K562 (cell line): ENCODE measurements at regions not wholly inside any gene's neighbourhood (a gene's known extent, or its start where the extent isn't known, plus 50 kb on each side); places are given as distances from the start of the nearest gene placed in this dataset.

Experiments
- ATAC-seq: fragments of 200-7000 bp; cut with Tn5 transposase; 3 replicates; pipeline ENCODE4 v1.9.1; 2020; ENCODE audit warnings: moderate library complexity
- BruUV-seq: library from RNA; stranded (reverse); fragments of 400-500 nt; replicated peaks from 2 replicates; lab custom pipeline; 2021; lab: Mats Ljungman, UMichigan
- CTCF ChIA-PET: fragments of 300-600 bp; formaldehyde crosslinking; extraction: SDS; loops from one replicate; lab custom pipeline; 2021; ENCODE audit warnings: low intra/inter-chr PET ratio; lab: Yijun Ruan, JAX
- POLR2A ChIA-PET: fragments of 300-600, 350-650 bp; sonication (Branson Sonifier 250); formaldehyde crosslinking; extraction: SDS; loops from one replicate; lab custom pipeline; 2021; ENCODE audit warnings: antibody characterized with exemption, inconsistent platforms; lab: Yijun Ruan, JAX
- DNase-seq, 4 experiments: peaks; one replicate each; pipeline versions ENCODE4 v3.0.0 to v3.0.0-alpha.2; 2011 to 2018; ENCODE audit warnings: low spot score in 3 of 4, mixed read lengths in 3 of 4; ENCODE audit errors: extremely low read depth in 1 of 4
- FAIRE-seq: peaks from 2 replicates; lab custom pipeline; 2011; peaks lifted over from hg19 to GRCh38; lab: Jason Lieb, UNC
- H2AFZ ChIP-seq: 2 replicates; pipeline ENCODE4 v1.6.0; 2011; ENCODE audit warnings: low read depth, low read length, control low read depth, inconsistent platforms
- H3K27ac ChIP-seq: fragments of 200-600 bp; 3 replicates; pipeline ENCODE4 v1.8.0; 2011; ENCODE audit warnings: low read depth, mild to moderate bottlenecking, control low read depth, inconsistent platforms, low read length, moderate library complexity, mixed read lengths; ENCODE audit errors: extremely low read depth
- H3K27me3 ChIP-seq, 2 experiments: fragments of 300-600 bp in 1 of 2; 2 replicates in 1 of 2; 3 replicates in 1 of 2; pipeline versions ENCODE4 v1.6.0 to v1.8.0; 2011; ENCODE audit warnings: inconsistent platforms in 2 of 2, low read length in 2 of 2, mild to moderate bottlenecking in 1 of 2, mixed read lengths in 1 of 2, moderate library complexity in 1 of 2; ENCODE audit not compliant: control insufficient read depth in 2 of 2, insufficient read depth in 2 of 2
- H3K36me3 ChIP-seq: fragments of 300-600 bp; 3 replicates; pipeline ENCODE4 v1.8.0; 2011; ENCODE audit warnings: mild to moderate bottlenecking, low read length, inconsistent platforms; ENCODE audit not compliant: control insufficient read depth, insufficient read depth
- H3K4me1 ChIP-seq, 2 experiments: fragments of 200-600 bp in 1 of 2; replicated peaks in 1 of 2; 2 replicates in 1 of 2; 3 replicates in 1 of 2; pipeline versions ENCODE4 v1.5.1 to v1.8.0; 2011; ENCODE audit warnings: inconsistent platforms in 2 of 2, low read length in 2 of 2, mild to moderate bottlenecking in 1 of 2, mixed read lengths in 1 of 2, moderate library complexity in 1 of 2; ENCODE audit not compliant: control insufficient read depth in 2 of 2, insufficient read depth in 2 of 2
- H3K4me2 ChIP-seq: 2 replicates; pipeline ENCODE4 v1.6.1; 2011; ENCODE audit warnings: low read length, control low read depth, inconsistent platforms, mixed read lengths; ENCODE audit not compliant: insufficient read depth
- H3K4me3 ChIP-seq: fragments of 200-600 bp; sonication (generic), shearing (Covaris generic); 2 replicates; pipeline ENCODE4 v1.5.1; 2016; ENCODE audit warnings: control low read depth, inconsistent platforms
- H3K79me2 ChIP-seq: fragments of 200-600 bp; 3 replicates; pipeline ENCODE4 v1.8.0; 2011; ENCODE audit warnings: low read length, inconsistent platforms; ENCODE audit not compliant: control insufficient read depth, insufficient read depth
- H3K9ac ChIP-seq, 2 experiments: 2 replicates each; pipeline versions ENCODE4 v1.6.0 to v1.6.1; 2011; ENCODE audit warnings: low read depth in 2 of 2, low read length in 2 of 2, control low read depth in 1 of 2, inconsistent platforms in 1 of 2, mild to moderate bottlenecking in 1 of 2, mixed read lengths in 1 of 2; ENCODE audit not compliant: insufficient read depth in 1 of 2
- H3K9me1 ChIP-seq: one replicate; pipeline ENCODE4 v1.6.0; 2011; ENCODE audit warnings: inconsistent platforms, mild to moderate bottlenecking, low read length, moderate library complexity; ENCODE audit not compliant: control insufficient read depth, insufficient read depth
- H3K9me3 ChIP-seq: replicated peaks from 2 replicates; pipeline ENCODE4 v1.5.1; 2011; ENCODE audit warnings: low read depth, low read length, inconsistent platforms; ENCODE audit not compliant: control insufficient read depth, insufficient read depth
- H4K20me1 ChIP-seq: replicated peaks from 2 replicates; pipeline ENCODE4 v1.6.1; 2011; ENCODE audit warnings: low read length, inconsistent platforms, mixed read lengths; ENCODE audit not compliant: control insufficient read depth, insufficient read depth
- NFYB ChIP-seq: IDR thresholded peaks from 2 replicates; pipeline ENCODE4 v1.6.1; 2011; ENCODE audit warnings: mild to moderate bottlenecking, moderate library complexity; ENCODE audit not compliant: insufficient read length; ENCODE audit errors: extremely low read depth
- POLR2B ChIP-seq: fragments of 450-650 bp; IDR thresholded peaks from 2 replicates; pipeline ENCODE4 v1.6.1; 2018; ENCODE audit warnings: low read depth; ENCODE audit not compliant: partially characterized antibody
- RFX7 ChIP-seq: fragments of 250-450 bp; sonication (Bioruptor Pico); IDR thresholded peaks from 2 replicates; pipeline ENCODE4 v1.5.1; 2021; ENCODE audit warnings: mild to moderate bottlenecking
- SLC30A9 ChIP-seq: fragments of 250-450 bp; sonication (Bioruptor Pico); IDR thresholded peaks from 2 replicates; pipeline ENCODE4 v1.8.0; 2022; ENCODE audit warnings: mild to moderate bottlenecking, moderate library complexity
- TBL1XR1 ChIP-seq, 2 experiments: IDR thresholded peaks; 2 replicates each; pipeline ENCODE4 v1.6.1; 2012; ENCODE audit warnings: improper control_type of control experiment in 2 of 2, low read length in 2 of 2, mild to moderate bottlenecking in 1 of 2
- ZNF695 ChIP-seq: fragments of 450-650 bp; formaldehyde crosslinking; IDR thresholded peaks from 2 replicates; pipeline ENCODE4 v1.4.0; 2020; ENCODE audit warnings: mild to moderate bottlenecking, moderate library complexity
- WGBS: fragments of 100-300 bp; shearing (Covaris generic); methylation state at CpG from one replicate; pipeline ENCODE4 v1.1.6; 2016; ENCODE audit warnings: low coverage, mixed read lengths; ENCODE audit not compliant: insufficient coverage; ENCODE audit errors: missing lambda C conversion rate; 5-methylcytosine and 5-hydroxymethylcytosine counted together
- in situ Hi-C: fragments of 300-500 bp; cut with MboI; formaldehyde crosslinking; loops from 4 replicates; pipeline ENCODE4 v1.15.0; 2018; ENCODE audit warnings: inconsistent platforms, mixed read lengths
- intact Hi-C: fragments of 100-400 bp; cut with micrococcal nuclease; formaldehyde crosslinking; loops from 2 replicates; pipeline ENCODE4 v1.14.2; 2022
- TF ChIP-seq, protein P1 (sequence below): fragments of 450-650 bp; formaldehyde crosslinking; IDR thresholded peaks from 2 replicates; pipeline ENCODE4 v1.4.0; 2020; ENCODE audit warnings: mild to moderate bottlenecking, moderate library complexity
- TF ChIP-seq, protein P2 (sequence below): sonication (generic); formaldehyde crosslinking; IDR thresholded peaks from 2 replicates; pipeline ENCODE4 v1.4.0; 2020; ENCODE audit warnings: mild to moderate bottlenecking, missing genetic modification reagents
- TF ChIP-seq, protein P3 (sequence below): sonication (generic); formaldehyde crosslinking; IDR thresholded peaks from 2 replicates; pipeline ENCODE4 v1.8.1; 2023; ENCODE audit warnings: mild to moderate bottlenecking, missing genetic modification reagents

DNA sequence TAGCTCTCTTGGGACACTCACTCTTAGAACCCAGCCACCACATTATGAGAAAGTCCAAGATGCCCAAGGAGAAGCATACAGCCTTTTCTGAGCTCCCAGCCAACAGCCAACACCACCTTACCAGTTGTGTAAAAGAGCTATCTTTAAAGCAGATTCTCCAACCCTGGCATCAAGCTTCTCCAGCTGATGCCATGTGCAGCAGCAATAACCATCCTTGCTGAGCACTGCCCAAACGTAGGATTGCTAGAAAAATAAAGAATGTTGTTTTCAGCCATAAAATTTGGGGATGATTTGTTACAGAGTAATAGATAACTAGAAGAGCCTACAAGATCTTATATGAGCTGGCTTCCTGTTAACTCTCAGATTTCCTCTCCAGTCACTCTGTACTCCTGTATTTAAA lies 443.7 kb upstream of the DYNLRB2 start:
- FAIRE-seq, result no peak

More for the DNA sequence above, 443.7 kb upstream of the DYNLRB2 start:
- Histone ChIP-seq H3K9ac (no peak overlapping the region), H3K4me2 (no peak overlapping the region), H3K36me3 (no peaks in the 10 kb centered on the region), H3K79me2 (no peaks in the 10 kb centered on the region), H3K4me3 (no peak overlapping the region), H2AFZ (no peak overlapping the region), H3K9me1 (no peaks in the 10 kb centered on the region), H4K20me1 (no peaks in the 10 kb centered on the region), H3K27me3 (no peaks in the 10 kb centered on the region), H3K4me1 (no peaks in the 10 kb centered on the region), H3K9me3 (no peaks in the 10 kb centered on the region)
- POLR2A ChIA-PET, result no interaction called here
- CTCF ChIA-PET, result no interaction called here
- DNase-seq (no peak), ATAC-seq (no peak)
- WGBS, result 0% methylated on average over 1 of the region's 1 CpG
- intact Hi-C loops, result no loop called here
- no TSS peak for BruUV-seq
- no peak for TF ChIP-seq ZNF695 (CRISPR knock-in tag)
- TF ChIP-seq, protein P1, sequence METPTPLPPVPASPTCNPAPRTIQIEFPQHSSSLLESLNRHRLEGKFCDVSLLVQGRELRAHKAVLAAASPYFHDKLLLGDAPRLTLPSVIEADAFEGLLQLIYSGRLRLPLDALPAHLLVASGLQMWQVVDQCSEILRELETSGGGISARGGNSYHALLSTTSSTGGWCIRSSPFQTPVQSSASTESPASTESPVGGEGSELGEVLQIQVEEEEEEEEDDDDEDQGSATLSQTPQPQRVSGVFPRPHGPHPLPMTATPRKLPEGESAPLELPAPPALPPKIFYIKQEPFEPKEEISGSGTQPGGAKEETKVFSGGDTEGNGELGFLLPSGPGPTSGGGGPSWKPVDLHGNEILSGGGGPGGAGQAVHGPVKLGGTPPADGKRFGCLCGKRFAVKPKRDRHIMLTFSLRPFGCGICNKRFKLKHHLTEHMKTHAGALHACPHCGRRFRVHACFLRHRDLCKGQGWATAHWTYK (CRISPR knock-in tag), result no peak
- TF ChIP-seq, protein P2, sequence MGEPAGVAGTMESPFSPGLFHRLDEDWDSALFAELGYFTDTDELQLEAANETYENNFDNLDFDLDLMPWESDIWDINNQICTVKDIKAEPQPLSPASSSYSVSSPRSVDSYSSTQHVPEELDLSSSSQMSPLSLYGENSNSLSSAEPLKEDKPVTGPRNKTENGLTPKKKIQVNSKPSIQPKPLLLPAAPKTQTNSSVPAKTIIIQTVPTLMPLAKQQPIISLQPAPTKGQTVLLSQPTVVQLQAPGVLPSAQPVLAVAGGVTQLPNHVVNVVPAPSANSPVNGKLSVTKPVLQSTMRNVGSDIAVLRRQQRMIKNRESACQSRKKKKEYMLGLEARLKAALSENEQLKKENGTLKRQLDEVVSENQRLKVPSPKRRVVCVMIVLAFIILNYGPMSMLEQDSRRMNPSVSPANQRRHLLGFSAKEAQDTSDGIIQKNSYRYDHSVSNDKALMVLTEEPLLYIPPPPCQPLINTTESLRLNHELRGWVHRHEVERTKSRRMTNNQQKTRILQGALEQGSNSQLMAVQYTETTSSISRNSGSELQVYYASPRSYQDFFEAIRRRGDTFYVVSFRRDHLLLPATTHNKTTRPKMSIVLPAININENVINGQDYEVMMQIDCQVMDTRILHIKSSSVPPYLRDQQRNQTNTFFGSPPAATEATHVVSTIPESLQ (CRISPR knock-in tag), result no peak
- no peak for TF ChIP-seq NFYB
- no peak for TF ChIP-seq TBL1XR1 (IDR thresholded peaks at IDR 0.05; ENCODE audit: low read length in 2 of 2)
- TF ChIP-seq, protein P3, sequence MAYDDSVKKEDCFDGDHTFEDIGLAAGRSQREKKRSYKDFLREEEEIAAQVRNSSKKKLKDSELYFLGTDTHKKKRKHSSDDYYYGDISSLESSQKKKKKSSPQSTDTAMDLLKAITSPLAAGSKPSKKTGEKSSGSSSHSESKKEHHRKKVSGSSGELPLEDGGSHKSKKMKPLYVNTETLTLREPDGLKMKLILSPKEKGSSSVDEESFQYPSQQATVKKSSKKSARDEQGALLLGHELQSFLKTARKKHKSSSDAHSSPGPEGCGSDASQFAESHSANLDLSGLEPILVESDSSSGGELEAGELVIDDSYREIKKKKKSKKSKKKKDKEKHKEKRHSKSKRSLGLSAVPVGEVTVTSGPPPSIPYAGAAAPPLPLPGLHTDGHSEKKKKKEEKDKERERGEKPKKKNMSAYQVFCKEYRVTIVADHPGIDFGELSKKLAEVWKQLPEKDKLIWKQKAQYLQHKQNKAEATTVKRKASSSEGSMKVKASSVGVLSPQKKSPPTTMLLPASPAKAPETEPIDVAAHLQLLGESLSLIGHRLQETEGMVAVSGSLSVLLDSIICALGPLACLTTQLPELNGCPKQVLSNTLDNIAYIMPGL (CRISPR knock-in tag), result no peak
- TF ChIP-seq RFX7 (CRISPR knock-in tag), result no peak
- TF ChIP-seq SLC30A9, result no peak
- TF ChIP-seq POLR2B, result no peak
- TF ChIP-seq, all 486 proteins: peak for 0
- in situ Hi-C loops, result no loop called here
- H3K27ac ChIP-seq, result no peak overlapping the region
